Peyer's patch (tissue), 4 donors: ENCODE measurements at regions not wholly inside any gene's neighbourhood (a gene's known extent, or its start where the extent isn't known, plus 50 kb on each side); places are given as distances from the start of the nearest gene placed in this dataset.

Experiments
- DNase-seq, 3 donors: peaks; one replicate each; pipeline ENCODE4 v3.0.0-alpha.2; 2017 to 2019
- H3K27ac ChIP-seq, 4 donors: fragments of 200-600 bp; sonication (generic); one replicate each; pipeline ENCODE4 v1.5.1; 2016 to 2019
- H3K27me3 ChIP-seq, 2 donors: fragments of 200-600 bp; sonication (generic); one replicate each; pipeline ENCODE4 v1.5.1; 2019
- H3K36me3 ChIP-seq, 3 donors: fragments of 200-600 bp; sonication (generic); one replicate each; pipeline ENCODE4 v1.5.1; 2016 to 2019
- H3K4me1 ChIP-seq, 4 donors: fragments of 200-600 bp; sonication (generic); one replicate each; pipeline ENCODE4 v1.5.1; 2016 to 2019
- H3K4me3 ChIP-seq, 4 donors: fragments of 200-600 bp; sonication (generic); 1 replicate in 3 of 4; 2 replicates in 1 of 4; pipeline ENCODE4 v1.5.1; 2016 to 2019; ENCODE audit warnings: mild to moderate bottlenecking in 1 of 4
- H3K9me3 ChIP-seq, 4 donors: fragments of 200-600 bp; sonication (generic); one replicate each; pipeline ENCODE4 v1.5.1; 2016 to 2019; ENCODE audit warnings: mild to moderate bottlenecking in 1 of 4
- POLR2A ChIP-seq, 2 donors: fragments of 450-650 bp; IDR thresholded peaks; one replicate each; pipeline ENCODE4 v1.5.1; 2017; ENCODE audit warnings: antibody characterized with exemption in 2 of 2, mild to moderate bottlenecking in 2 of 2, moderate library complexity in 2 of 2
- TF ChIP-seq, protein P1 (sequence below), 6 experiments: fragments of 450-650 bp in 4 of 6; fragments of 200-600 bp in 2 of 6; sonication (generic) in 1 of 6; IDR thresholded peaks; one replicate each; pipeline ENCODE4 v1.5.1; 2017 to 2019; ENCODE audit warnings: antibody characterized with exemption in 6 of 6, mild to moderate bottlenecking in 3 of 6, moderate library complexity in 1 of 6

DNA sequence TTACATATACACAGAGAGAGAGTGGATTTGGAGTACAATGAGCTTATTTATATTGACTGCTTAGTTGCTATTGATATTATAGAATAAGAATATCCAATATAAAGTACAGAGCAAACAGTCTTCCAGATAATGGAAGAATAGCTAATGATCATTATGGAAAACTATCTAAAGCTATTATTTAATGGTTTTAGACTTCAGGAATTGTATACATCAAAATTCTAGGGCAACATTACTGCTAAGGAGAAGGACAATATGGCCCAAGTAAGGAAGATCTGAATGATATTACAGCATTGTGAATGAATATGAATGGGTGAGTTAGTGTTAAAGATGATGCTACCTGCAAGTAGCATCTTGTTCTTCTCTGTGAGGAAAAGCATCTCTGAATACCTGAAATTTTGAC is 604.2 kb upstream of the PCDH20 start:
- DNase-seq: no peak
- TF ChIP-seq, protein P1, sequence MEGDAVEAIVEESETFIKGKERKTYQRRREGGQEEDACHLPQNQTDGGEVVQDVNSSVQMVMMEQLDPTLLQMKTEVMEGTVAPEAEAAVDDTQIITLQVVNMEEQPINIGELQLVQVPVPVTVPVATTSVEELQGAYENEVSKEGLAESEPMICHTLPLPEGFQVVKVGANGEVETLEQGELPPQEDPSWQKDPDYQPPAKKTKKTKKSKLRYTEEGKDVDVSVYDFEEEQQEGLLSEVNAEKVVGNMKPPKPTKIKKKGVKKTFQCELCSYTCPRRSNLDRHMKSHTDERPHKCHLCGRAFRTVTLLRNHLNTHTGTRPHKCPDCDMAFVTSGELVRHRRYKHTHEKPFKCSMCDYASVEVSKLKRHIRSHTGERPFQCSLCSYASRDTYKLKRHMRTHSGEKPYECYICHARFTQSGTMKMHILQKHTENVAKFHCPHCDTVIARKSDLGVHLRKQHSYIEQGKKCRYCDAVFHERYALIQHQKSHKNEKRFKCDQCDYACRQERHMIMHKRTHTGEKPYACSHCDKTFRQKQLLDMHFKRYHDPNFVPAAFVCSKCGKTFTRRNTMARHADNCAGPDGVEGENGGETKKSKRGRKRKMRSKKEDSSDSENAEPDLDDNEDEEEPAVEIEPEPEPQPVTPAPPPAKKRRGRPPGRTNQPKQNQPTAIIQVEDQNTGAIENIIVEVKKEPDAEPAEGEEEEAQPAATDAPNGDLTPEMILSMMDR (IDR thresholded peaks at IDR 0.05): no peak
- no peak for TF ChIP-seq POLR2A (IDR thresholded peaks at IDR 0.05)
- H3K9me3 ChIP-seq: no peaks in the 10 kb centered on the region
- H3K27ac ChIP-seq: no peak overlapping the region
- no peaks in the 10 kb centered on the region for H3K4me1 ChIP-seq
- no peaks in the 10 kb centered on the region for H3K27me3 ChIP-seq
- no peaks in the 10 kb centered on the region for H3K36me3 ChIP-seq
- no peak overlapping the region for H3K4me3 ChIP-seq

DNA sequence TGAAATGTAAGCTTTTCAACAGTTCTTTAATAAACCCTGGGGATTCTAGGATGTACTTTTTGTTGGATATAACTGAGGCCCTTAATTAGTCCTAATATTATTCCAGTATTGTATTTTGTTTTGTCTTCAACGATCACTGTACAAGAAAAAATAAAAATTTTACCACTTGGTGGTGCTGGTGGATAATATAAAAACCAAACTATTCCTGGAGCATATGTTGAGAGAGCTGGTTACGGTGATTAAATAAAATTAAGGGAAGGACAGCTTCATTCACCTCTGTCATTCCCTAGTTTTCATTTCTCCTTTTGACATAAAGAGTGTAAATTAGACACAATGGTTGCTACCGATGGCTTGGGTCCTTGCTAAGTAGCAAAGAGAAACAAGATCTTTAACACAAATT is 598.6 kb upstream of the PCDH20 start:
- H3K36me3 ChIP-seq: no peaks in the 10 kb centered on the region
- no peak overlapping the region for H3K27ac ChIP-seq
- H3K4me3 ChIP-seq: no peak overlapping the region
- TF ChIP-seq, protein P1 (IDR thresholded peaks at IDR 0.05): no peak
- TF ChIP-seq POLR2A (IDR thresholded peaks at IDR 0.05): no peak
- H3K27me3 ChIP-seq: no peaks in the 10 kb centered on the region
- no peaks in the 10 kb centered on the region for H3K4me1 ChIP-seq
- no peak for DNase-seq
- no peaks in the 10 kb centered on the region for H3K9me3 ChIP-seq

DNA sequence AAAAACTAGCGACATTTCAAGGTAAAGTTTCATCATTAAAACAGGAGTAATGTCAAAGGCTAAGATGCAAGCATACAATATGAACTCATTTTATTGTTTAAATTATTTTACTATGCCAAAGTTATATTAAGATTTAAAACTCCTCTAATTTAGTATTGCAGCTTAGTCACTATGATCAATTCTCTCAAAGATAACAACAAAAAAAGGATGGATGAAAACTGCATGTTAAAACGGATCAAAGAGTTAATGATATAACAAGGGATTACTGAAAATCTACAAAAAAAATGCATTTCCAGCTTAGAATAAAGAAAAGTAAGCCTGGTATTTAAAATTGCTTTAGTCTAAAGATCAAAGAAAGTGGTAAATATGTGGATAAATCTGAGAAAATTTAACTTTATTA is 587.8 kb upstream of the PCDH20 start:
- Histone ChIP-seq H3K9me3 (no peaks in the 10 kb centered on the region), H3K4me3 (no peak overlapping the region), H3K36me3 (no peaks in the 10 kb centered on the region), H3K4me1 (no peaks in the 10 kb centered on the region), H3K27ac (no peak overlapping the region), H3K27me3 (no peaks in the 10 kb centered on the region)
- no peak for TF ChIP-seq POLR2A (IDR thresholded peaks at IDR 0.05)
- TF ChIP-seq, protein P1 (IDR thresholded peaks at IDR 0.05): no peak
- DNase-seq: no peak

DNA sequence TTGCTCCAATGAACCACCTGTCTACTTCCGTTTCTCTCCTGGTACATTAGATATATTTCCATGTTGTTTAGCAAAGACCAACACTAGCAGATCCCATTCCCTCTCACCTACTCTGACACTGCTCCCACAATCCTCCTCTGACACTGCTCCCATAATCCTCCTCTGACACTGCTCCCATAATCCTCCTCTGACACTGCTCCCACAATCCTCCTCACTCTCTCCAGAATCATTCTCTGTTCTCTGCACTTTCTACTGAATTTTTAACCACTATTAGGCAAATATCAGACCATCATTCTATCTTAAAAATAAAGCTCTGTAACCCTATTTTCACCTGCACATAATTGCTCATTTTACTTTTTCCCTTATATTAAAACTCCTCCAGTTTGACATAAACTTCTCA is 578.5 kb upstream of the PCDH20 start:
- DNase-seq: no peak
- Histone ChIP-seq H3K27ac (no peak overlapping the region), H3K9me3 (no peaks in the 10 kb centered on the region), H3K27me3 (no peaks in the 10 kb centered on the region), H3K4me3 (no peak overlapping the region), H3K36me3 (no peaks in the 10 kb centered on the region), H3K4me1 (no peaks in the 10 kb centered on the region)
- TF ChIP-seq, protein P1 (IDR thresholded peaks at IDR 0.05): no peak

DNA sequence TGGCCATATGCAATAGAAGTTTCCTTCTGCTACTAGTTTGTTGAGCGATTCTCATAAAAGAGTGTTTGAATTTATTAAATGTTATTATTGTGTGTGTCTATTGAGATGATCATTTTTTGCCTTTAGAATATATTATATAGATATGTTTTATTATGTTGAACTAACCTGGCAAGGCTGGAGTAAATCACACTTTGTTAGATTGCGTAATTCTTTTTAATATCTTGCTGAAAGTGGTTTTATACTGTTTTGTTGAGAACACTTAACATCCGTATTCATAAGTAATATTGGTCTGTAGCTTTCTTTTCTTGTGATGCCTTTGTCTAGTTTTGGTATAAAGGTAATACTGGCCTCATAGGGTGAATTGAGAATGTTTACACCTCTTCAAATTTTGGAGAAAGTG is 574.3 kb upstream of the PCDH20 start:
- Histone ChIP-seq H3K4me3 (no peak overlapping the region), H3K4me1 (no peaks in the 10 kb centered on the region), H3K9me3 (no peaks in the 10 kb centered on the region), H3K27ac (no peak overlapping the region), H3K27me3 (no peaks in the 10 kb centered on the region), H3K36me3 (no peaks in the 10 kb centered on the region)
- no peak for DNase-seq
- TF ChIP-seq, protein P1 (IDR thresholded peaks at IDR 0.05): no peak
- no peak for TF ChIP-seq POLR2A (IDR thresholded peaks at IDR 0.05)

DNA sequence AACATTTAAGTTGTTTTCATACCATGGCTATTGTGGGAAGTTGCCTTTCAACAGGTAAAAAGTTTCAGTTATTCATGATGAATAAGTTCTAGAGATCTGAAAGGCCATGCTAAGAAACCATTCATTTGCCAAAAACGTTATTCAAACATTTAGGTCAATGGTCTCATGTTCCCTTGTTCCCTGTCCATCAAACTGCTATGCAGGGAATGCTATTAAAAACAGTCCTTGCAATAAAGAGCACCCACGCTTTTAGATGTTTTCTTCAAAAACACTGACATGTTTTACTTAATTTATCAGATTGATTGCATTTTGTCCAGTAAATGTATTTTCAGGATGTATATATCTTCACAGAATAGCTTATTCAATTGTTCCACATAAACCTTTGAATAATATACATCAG is 573.2 kb upstream of the PCDH20 start:
- no peak for DNase-seq
- H3K36me3 ChIP-seq: no peaks in the 10 kb centered on the region

More for the DNA sequence above, 573.2 kb upstream of the PCDH20 start:
- H3K4me3 ChIP-seq: no peak overlapping the region
- H3K4me1 ChIP-seq: no peaks in the 10 kb centered on the region
- H3K27ac ChIP-seq: no peak overlapping the region
- TF ChIP-seq POLR2A (IDR thresholded peaks at IDR 0.05): no peak
- TF ChIP-seq, protein P1 (IDR thresholded peaks at IDR 0.05): no peak
- no peaks in the 10 kb centered on the region for H3K9me3 ChIP-seq
- H3K27me3 ChIP-seq: no peaks in the 10 kb centered on the region
